Breast epithelium (tissue), 3 donors: ENCODE measurements at regions not wholly inside any gene's neighbourhood (a gene's known extent, or its start where the extent isn't known, plus 50 kb on each side); places are given as distances from the start of the nearest gene placed in this dataset.

ENCODE experiments used
- POLR2A ChIP-seq: fragments of 450-650 bp; IDR thresholded peaks from one replicate; pipeline ENCODE4 v1.6.1; 2016; ENCODE audit warnings: antibody characterized with exemption, mild to moderate bottlenecking, moderate library complexity
- TF ChIP-seq, protein P1 (sequence below), 3 donors: fragments of 450-650 bp; IDR thresholded peaks; one replicate each; pipeline ENCODE4 v1.5.1; 2016 to 2017; ENCODE audit warnings: antibody characterized with exemption in 3 of 3, mild to moderate bottlenecking in 3 of 3, moderate library complexity in 3 of 3

DNA sequence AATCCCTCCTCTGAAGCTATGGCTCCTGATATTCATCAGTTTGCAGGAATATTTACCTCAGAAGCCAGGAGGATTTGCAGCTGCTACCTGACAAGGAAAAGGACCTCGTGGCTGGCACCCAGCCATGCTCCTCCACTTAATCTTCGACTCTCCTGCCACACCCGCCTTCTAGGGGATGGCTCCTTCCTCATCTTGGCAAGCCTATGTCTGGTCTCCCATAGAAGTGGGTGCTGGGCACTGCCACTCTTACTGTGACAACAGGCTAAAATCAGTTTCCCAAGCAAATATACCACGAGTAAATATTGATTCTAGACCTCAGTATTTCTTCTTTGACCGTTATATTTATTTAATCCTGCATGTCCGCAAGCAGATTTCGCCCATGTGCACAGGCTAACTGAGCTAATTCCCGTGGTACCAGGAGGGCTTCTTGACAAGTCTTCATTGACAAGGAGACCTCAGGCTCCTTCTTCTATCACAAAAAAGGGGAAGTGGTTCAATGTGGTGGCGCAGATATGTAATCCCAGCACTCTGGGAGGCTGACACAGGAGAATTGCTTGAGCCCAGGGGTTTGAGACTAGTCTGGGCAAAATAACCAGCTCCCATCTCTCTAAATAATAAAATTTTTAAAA is 52.6 kb upstream of the DCTD start:
- TF ChIP-seq, protein P1, sequence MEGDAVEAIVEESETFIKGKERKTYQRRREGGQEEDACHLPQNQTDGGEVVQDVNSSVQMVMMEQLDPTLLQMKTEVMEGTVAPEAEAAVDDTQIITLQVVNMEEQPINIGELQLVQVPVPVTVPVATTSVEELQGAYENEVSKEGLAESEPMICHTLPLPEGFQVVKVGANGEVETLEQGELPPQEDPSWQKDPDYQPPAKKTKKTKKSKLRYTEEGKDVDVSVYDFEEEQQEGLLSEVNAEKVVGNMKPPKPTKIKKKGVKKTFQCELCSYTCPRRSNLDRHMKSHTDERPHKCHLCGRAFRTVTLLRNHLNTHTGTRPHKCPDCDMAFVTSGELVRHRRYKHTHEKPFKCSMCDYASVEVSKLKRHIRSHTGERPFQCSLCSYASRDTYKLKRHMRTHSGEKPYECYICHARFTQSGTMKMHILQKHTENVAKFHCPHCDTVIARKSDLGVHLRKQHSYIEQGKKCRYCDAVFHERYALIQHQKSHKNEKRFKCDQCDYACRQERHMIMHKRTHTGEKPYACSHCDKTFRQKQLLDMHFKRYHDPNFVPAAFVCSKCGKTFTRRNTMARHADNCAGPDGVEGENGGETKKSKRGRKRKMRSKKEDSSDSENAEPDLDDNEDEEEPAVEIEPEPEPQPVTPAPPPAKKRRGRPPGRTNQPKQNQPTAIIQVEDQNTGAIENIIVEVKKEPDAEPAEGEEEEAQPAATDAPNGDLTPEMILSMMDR (IDR thresholded peaks at IDR 0.05), result no peak
- no peak for TF ChIP-seq POLR2A
